ENCODE measurements at regions not wholly inside any gene's neighbourhood (a gene's known extent, or its start where the extent isn't known, plus 50 kb on each side); places are given as distances from the start of the nearest gene placed in this dataset.
"Not testable (repeated sequence)": the region's sequence is repeated elsewhere in the genome, so short reads cannot be mapped to it uniquely, and the experiment has no call there.

- Mint-ChIP-seq H3K27me3 (ENCODE audit: low read depth in 3 of 3) (no peaks in the 10 kb centered on the region), H3K27ac (no peak overlapping the region), H3K9me3 (peaks cover 3 to 40% (median 11%) of the 10 kb centered on the region in 6 donors)
Observed at GRCh38 chr4:66331761-66332160, 661.5 kb upstream of the EPHA5 start.

GRCh38 chr4:66330125-66330524, 659.8 kb upstream of the EPHA5 start:
- Mint-ChIP-seq H3K27me3 (ENCODE audit: low read depth in 3 of 3) (no peaks in the 10 kb centered on the region), H3K4me3 (no peak overlapping the region), H3K9me3 (peaks cover 0 to 40% (median 11%) of the 10 kb centered on the region in 6 donors), H3K4me1 (no peaks in the 10 kb centered on the region), H3K36me3 (peaks cover 0 to 3% (median 0%) of the 10 kb centered on the region in 3 donors), H3K27ac (no peak overlapping the region)
- DNase-seq, result no peak

More at GRCh38 chr4:66331761-66332160, 661.5 kb upstream of the EPHA5 start:
- H3K4me1 Mint-ChIP-seq, result no peaks in the 10 kb centered on the region
- no peak for DNase-seq
- peaks cover 0 to 3% (median 0%) of the 10 kb centered on the region in 3 donors for H3K36me3 Mint-ChIP-seq
- no peak overlapping the region for H3K4me3 Mint-ChIP-seq

- Mint-ChIP-seq H3K4me1 (no peaks in the 10 kb centered on the region), H3K36me3 (peaks cover 0 to under 1% (median 0%) of the 10 kb centered on the region in 3 donors), H3K9me3 (peaks cover 0 to 35% (median 7%) of the 10 kb centered on the region in 6 donors), H3K27ac (no peak overlapping the region), H3K4me3 (no peak overlapping the region), H3K27me3 (ENCODE audit: low read depth in 3 of 3) (no peaks in the 10 kb centered on the region)
- DNase-seq, result no peak
Observed at GRCh38 chr4:66328803-66329574, 658.7 kb upstream of the EPHA5 start.

GRCh38 chr4:66307641-66308438, 637.6 kb upstream of the EPHA5 start:
- Mint-ChIP-seq H3K27ac (no peak overlapping the region), H3K4me3 (no peak overlapping the region), H3K36me3 (no peaks in the 10 kb centered on the region), H3K4me1 (no peaks in the 10 kb centered on the region), H3K27me3 (ENCODE audit: low read depth in 3 of 3) (peaks cover 0 to 2% (median 2%) of the 10 kb centered on the region in 3 donors), H3K9me3 (peaks cover 12 to 41% (median 22%) of the 10 kb centered on the region in 6 donors)
- DNase-seq, result no peak

- Mint-ChIP-seq H3K9me3 (peaks cover 6 to 31% (median 8%) of the 10 kb centered on the region in 6 donors), H3K36me3 (no peaks in the 10 kb centered on the region), H3K27ac (no peak overlapping the region), H3K4me1 (no peaks in the 10 kb centered on the region), H3K4me3 (no peak overlapping the region), H3K27me3 (ENCODE audit: low read depth in 3 of 3) (peaks cover 0 to 4% (median 1%) of the 10 kb centered on the region in 3 donors)
- no peak for DNase-seq
Observed at GRCh38 chr4:66300336-66300934, 630.1 kb upstream of the EPHA5 start.

- Mint-ChIP-seq H3K27me3 (ENCODE audit: low read depth in 3 of 3) (peaks cover 0 to 2% (median 1%) of the 10 kb centered on the region in 3 donors), H3K27ac (no peak overlapping the region), H3K4me1 (no peaks in the 10 kb centered on the region), H3K36me3 (no peaks in the 10 kb centered on the region), H3K4me3 (no peak overlapping the region), H3K9me3 (peaks cover 9 to 31% (median 12%) of the 10 kb centered on the region in 6 donors)
- no peak for DNase-seq
Observed at GRCh38 chr4:66298569-66298968, 628.3 kb upstream of the EPHA5 start.

- no peak overlapping the region for H3K27ac Mint-ChIP-seq
- no peak overlapping the region for H3K4me3 Mint-ChIP-seq
- H3K27me3 Mint-ChIP-seq (ENCODE audit: low read depth in 3 of 3), result peaks cover 0 to 2% (median under 1%) of the 10 kb centered on the region in 3 donors
- no peaks in the 10 kb centered on the region for H3K36me3 Mint-ChIP-seq
- peaks cover 9 to 34% (median 12%) of the 10 kb centered on the region in 6 donors for H3K9me3 Mint-ChIP-seq
- no peak for DNase-seq
- H3K4me1 Mint-ChIP-seq, result no peaks in the 10 kb centered on the region
Observed at GRCh38 chr4:66297703-66298102, 627.4 kb upstream of the EPHA5 start.

- Mint-ChIP-seq H3K27ac (no peak overlapping the region), H3K27me3 (ENCODE audit: low read depth in 3 of 3) (no peaks in the 10 kb centered on the region), H3K36me3 (no peaks in the 10 kb centered on the region), H3K9me3 (peaks cover 9 to 36% (median 21%) of the 10 kb centered on the region in 6 donors), H3K4me1 (no peaks in the 10 kb centered on the region), H3K4me3 (no peak overlapping the region)
- no peak for DNase-seq
Observed at GRCh38 chr4:66294638-66295037, 624.3 kb upstream of the EPHA5 start.

GRCh38 chr4:66284991-66285451, 614.7 kb upstream of the EPHA5 start:
- no peak overlapping the region for H3K27ac Mint-ChIP-seq
- peaks cover 5 to 25% (median 15%) of the 10 kb centered on the region in 6 donors for H3K9me3 Mint-ChIP-seq
- DNase-seq, result no peak
- peaks cover 0 to 1% (median 0%) of the 10 kb centered on the region in 3 donors for H3K27me3 Mint-ChIP-seq (ENCODE audit: low read depth in 3 of 3)
- no peak overlapping the region for H3K4me3 Mint-ChIP-seq
- H3K4me1 Mint-ChIP-seq, result no peaks in the 10 kb centered on the region
- H3K36me3 Mint-ChIP-seq, result no peaks in the 10 kb centered on the region

GRCh38 chr4:66279084-66279483, 608.8 kb upstream of the EPHA5 start:
- Mint-ChIP-seq H3K27me3 (ENCODE audit: low read depth in 3 of 3) (peaks cover 0 to 2% (median 0%) of the 10 kb centered on the region in 3 donors), H3K4me3 (no peak overlapping the region), H3K4me1 (no peaks in the 10 kb centered on the region), H3K36me3 (no peaks in the 10 kb centered on the region), H3K9me3 (peaks cover 7 to 40% (median 16%) of the 10 kb centered on the region in 6 donors), H3K27ac (no peak overlapping the region)
- DNase-seq, result no peak

- DNase-seq, result no peak
- Mint-ChIP-seq H3K36me3 (no peaks in the 10 kb centered on the region), H3K9me3 (peaks cover 8 to 50% (median 24%) of the 10 kb centered on the region in 6 donors), H3K4me3 (no peak overlapping the region), H3K27me3 (ENCODE audit: low read depth in 3 of 3) (peaks cover 0 to 2% (median 2%) of the 10 kb centered on the region in 3 donors), H3K4me1 (no peaks in the 10 kb centered on the region), H3K27ac (no peak overlapping the region)
Observed at GRCh38 chr4:66275411-66276038, 605.2 kb upstream of the EPHA5 start.

GRCh38 chr4:66273110-66273509, 602.8 kb upstream of the EPHA5 start:
- Mint-ChIP-seq H3K4me3 (no peak overlapping the region), H3K27ac (no peak overlapping the region), H3K4me1 (no peaks in the 10 kb centered on the region), H3K9me3 (peaks cover 7 to 58% (median 33%) of the 10 kb centered on the region in 6 donors), H3K36me3 (no peaks in the 10 kb centered on the region), H3K27me3 (ENCODE audit: low read depth in 3 of 3) (peaks cover 0 to 2% (median under 1%) of the 10 kb centered on the region in 3 donors)
- no peak for DNase-seq

GRCh38 chr4:66270356-66270755, 600.1 kb upstream of the EPHA5 start:
- H3K27ac Mint-ChIP-seq; DNase-seq; H3K4me3 Mint-ChIP-seq; H3K27me3 Mint-ChIP-seq (ENCODE audit: low read depth in 3 of 3); H3K36me3 Mint-ChIP-seq; H3K4me1 Mint-ChIP-seq: not testable (repeated sequence)
- peaks cover 16 to 63% (median 39%) of the 10 kb centered on the region in 6 donors for H3K9me3 Mint-ChIP-seq

Measured in immature natural killer cell (primary cell).